Osteocyte (in vitro differentiated cells): ENCODE measurements at regions not wholly inside any gene's neighbourhood (a gene's known extent, or its start where the extent isn't known, plus 50 kb on each side); places are given as distances from the start of the nearest gene placed in this dataset.

Source experiments
- DNase-seq: peaks from one replicate; pipeline ENCODE4 v3.0.0; 2021; ENCODE audit warnings: mixed read lengths; ENCODE audit not compliant: unreplicated experiment; ENCODE audit errors: extremely low spot score
- H3K27ac Mint-ChIP-seq: one replicate; pipeline ENCODE4 v1.8.0; 2021; ENCODE audit warnings: mild to moderate bottlenecking, mixed read lengths; ENCODE audit not compliant: unreplicated experiment
- H3K27me3 Mint-ChIP-seq: one replicate; pipeline ENCODE4 v1.8.0; 2021; ENCODE audit warnings: mixed read lengths; ENCODE audit not compliant: unreplicated experiment
- H3K36me3 Mint-ChIP-seq: one replicate; pipeline ENCODE4 v1.8.0; 2021; ENCODE audit warnings: mixed read lengths; ENCODE audit not compliant: unreplicated experiment
- H3K4me1 Mint-ChIP-seq: one replicate; pipeline ENCODE4 v1.8.0; 2021; ENCODE audit warnings: mixed read lengths; ENCODE audit not compliant: unreplicated experiment
- H3K4me3 Mint-ChIP-seq: one replicate; pipeline ENCODE4 v1.8.0; 2021; ENCODE audit warnings: mild to moderate bottlenecking, moderate library complexity, mixed read lengths; ENCODE audit not compliant: unreplicated experiment
- H3K9me3 Mint-ChIP-seq: one replicate; pipeline ENCODE4 v1.8.0; 2021; ENCODE audit warnings: mixed read lengths; ENCODE audit not compliant: unreplicated experiment
- TF ChIP-seq, protein P1 (sequence below): fragments of 200-600 bp; sonication (generic); IDR thresholded peaks from 2 replicates; pipeline ENCODE4 v1.5.0; 2021; ENCODE audit warnings: antibody characterized with exemption, mild to moderate bottlenecking, moderate library complexity

DNA sequence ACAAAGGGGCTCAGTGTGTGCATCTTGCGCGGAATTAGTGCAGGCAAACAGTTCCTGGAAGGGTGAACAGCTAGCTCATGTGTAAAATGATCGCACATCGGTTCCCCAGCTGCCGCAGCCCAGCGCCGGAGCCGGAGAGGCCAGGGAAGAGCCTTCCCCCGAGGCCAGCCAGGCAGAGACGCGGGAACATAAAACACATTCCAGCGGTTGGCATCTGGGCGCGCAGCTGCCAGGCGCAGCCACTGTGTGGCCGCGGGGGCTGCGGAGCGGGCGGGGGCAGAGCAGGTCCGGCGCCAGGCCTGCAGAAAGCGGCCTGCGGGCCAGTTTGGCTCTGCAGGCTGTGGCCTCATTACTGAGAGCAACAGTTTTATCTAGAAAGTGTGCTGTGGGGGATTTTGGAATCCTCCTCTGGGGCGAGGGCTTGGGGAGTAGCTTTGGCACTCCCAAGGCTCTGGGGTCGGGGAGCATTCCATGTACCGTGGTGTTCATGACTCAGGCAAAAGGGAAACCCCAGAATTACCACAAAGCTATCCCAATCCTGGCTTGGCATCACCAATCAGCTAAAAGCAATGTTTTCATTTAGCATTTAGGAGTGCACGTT, 74.3 kb downstream of the SAMD9 start:
- Mint-ChIP-seq H3K27ac (peak overlapping the region; percentile 96), H3K36me3 (peaks cover 4% of the 10 kb centered on the region), H3K4me3 (peak overlapping the region; percentile 61), H3K9me3 (peaks cover 3% of the 10 kb centered on the region), H3K27me3 (no peaks in the 10 kb centered on the region), H3K4me1 (peaks cover 47% of the 10 kb centered on the region)
- peak; percentile 90 for DNase-seq
- TF ChIP-seq, protein P1, sequence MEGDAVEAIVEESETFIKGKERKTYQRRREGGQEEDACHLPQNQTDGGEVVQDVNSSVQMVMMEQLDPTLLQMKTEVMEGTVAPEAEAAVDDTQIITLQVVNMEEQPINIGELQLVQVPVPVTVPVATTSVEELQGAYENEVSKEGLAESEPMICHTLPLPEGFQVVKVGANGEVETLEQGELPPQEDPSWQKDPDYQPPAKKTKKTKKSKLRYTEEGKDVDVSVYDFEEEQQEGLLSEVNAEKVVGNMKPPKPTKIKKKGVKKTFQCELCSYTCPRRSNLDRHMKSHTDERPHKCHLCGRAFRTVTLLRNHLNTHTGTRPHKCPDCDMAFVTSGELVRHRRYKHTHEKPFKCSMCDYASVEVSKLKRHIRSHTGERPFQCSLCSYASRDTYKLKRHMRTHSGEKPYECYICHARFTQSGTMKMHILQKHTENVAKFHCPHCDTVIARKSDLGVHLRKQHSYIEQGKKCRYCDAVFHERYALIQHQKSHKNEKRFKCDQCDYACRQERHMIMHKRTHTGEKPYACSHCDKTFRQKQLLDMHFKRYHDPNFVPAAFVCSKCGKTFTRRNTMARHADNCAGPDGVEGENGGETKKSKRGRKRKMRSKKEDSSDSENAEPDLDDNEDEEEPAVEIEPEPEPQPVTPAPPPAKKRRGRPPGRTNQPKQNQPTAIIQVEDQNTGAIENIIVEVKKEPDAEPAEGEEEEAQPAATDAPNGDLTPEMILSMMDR: no peak

DNA sequence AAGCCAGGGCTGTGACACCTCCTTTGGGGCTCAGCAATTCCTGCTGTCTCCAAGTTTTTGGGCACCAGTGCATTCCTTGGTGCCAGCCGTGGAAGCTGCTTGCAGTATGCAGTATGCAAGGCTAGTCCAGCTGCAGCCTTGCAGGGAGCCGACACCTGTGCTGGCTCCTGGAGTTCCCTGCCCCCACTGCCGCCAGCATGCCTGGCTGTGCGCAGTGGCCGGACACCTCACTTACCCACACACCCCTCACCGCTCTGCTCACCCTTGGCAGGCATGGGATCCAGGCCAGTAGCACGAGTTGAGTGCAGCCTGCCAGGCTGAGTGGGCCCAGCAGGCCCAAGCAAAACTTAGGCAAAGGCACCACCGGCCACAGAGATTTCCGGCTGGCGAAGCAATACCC, 77.4 kb downstream of the SAMD9 start:
- no peaks in the 10 kb centered on the region for H3K9me3 Mint-ChIP-seq
- H3K27ac Mint-ChIP-seq: no peak overlapping the region
- H3K4me1 Mint-ChIP-seq: peaks cover 38% of the 10 kb centered on the region
- H3K4me3 Mint-ChIP-seq: no peak overlapping the region
- H3K36me3 Mint-ChIP-seq: no peaks in the 10 kb centered on the region
- DNase-seq: no peak
- H3K27me3 Mint-ChIP-seq: no peaks in the 10 kb centered on the region
- TF ChIP-seq, protein P1: no peak

DNA sequence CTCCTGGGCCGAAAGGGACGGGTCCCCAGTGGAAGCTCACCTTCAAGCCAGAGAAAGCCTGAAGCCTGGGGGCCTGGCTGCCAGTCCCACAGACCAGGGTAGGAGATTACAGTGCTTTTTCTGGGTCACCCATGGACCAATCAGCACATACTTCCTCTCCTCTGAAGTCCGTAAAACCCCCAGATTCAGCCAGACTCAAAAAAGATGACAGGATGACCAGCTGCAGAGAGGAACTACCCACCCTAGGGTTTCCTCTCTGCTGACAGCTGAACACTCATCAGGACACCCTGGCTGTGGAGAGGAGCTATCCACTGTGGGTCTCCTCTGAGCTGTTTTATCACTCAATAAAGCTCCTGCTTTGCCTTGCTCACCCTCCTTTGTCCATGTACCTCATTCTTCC, 78.0 kb downstream of the SAMD9 start:
- Mint-ChIP-seq H3K27me3 (no peaks in the 10 kb centered on the region), H3K36me3 (no peaks in the 10 kb centered on the region), H3K4me3 (no peak overlapping the region), H3K27ac (no peak overlapping the region), H3K9me3 (no peaks in the 10 kb centered on the region), H3K4me1 (peaks cover 35% of the 10 kb centered on the region)
- TF ChIP-seq, protein P1: no peak
- no peak for DNase-seq

DNA sequence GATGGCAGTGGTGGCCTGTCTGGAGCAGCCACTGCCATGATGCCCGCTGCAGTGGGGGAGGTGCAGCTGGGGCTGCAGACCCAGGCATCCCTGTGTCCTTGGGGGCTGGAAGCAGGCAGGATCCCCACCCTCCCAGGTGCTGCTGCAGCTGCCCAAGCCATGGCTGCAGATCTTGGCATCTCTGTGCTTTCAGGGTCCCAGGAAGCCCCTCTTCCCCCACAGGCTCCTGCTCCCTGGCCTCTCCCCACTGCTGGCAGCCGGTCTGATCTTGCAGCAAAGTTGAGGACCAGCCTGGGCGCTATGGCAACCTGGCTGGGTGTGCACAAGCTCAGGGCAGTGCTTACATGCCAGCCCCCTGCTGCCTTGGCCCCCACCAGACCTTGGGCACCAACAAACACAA, 78.5 kb downstream of the SAMD9 start:
- Mint-ChIP-seq H3K36me3 (no peaks in the 10 kb centered on the region), H3K27me3 (no peaks in the 10 kb centered on the region), H3K4me1 (peaks cover 30% of the 10 kb centered on the region), H3K4me3 (no peak overlapping the region), H3K27ac (no peak overlapping the region), H3K9me3 (peaks cover 4% of the 10 kb centered on the region)
- TF ChIP-seq, protein P1: no peak
- no peak for DNase-seq

DNA sequence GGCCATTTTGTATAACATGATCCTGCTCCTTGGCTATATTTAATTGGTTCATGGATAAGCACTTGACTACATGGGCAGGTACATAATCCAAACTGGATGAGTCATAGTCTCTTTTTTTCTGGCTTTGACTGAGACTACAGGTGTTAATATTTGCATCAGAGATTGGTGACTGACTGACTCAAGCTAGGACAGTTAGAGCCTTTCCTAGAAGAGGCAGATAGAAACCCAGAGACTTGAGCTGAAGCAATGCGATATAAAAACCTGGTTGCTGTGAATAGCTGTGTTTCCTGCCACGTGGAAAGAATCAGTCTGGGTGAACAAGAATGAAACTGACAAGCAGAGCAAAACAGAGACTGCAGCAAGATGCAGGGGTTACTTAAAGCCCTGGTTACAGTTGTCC, 81.0 kb downstream of the SAMD9 start:
- Mint-ChIP-seq H3K27me3 (no peaks in the 10 kb centered on the region), H3K4me3 (no peak overlapping the region), H3K9me3 (peaks cover 15% of the 10 kb centered on the region), H3K4me1 (peaks cover 9% of the 10 kb centered on the region), H3K36me3 (no peaks in the 10 kb centered on the region), H3K27ac (no peak overlapping the region)
- no peak for DNase-seq
- TF ChIP-seq, protein P1: no peak
